SK-N-SH (cell line): ENCODE measurements at regions not wholly inside any gene's neighbourhood (a gene's known extent, or its start where the extent isn't known, plus 50 kb on each side); places are given as distances from the start of the nearest gene placed in this dataset.

Experiments used
- CTCF ChIA-PET: fragments of 300-600, 350-600 bp; formaldehyde crosslinking; extraction: SDS; loops from one replicate; lab custom pipeline; 2021; lab: Yijun Ruan, JAX
- POLR2A ChIA-PET: fragments of 350-600 bp; sonication (Branson Sonifier 250); formaldehyde crosslinking; extraction: SDS; loops from one replicate; lab custom pipeline; 2020; ENCODE audit warnings: antibody characterized with exemption, inconsistent platforms; lab: Yijun Ruan, JAX
- DNase-seq: peaks from one replicate; pipeline ENCODE4 v3.0.0; 2012
- H2AFZ ChIP-seq: fragments of 200-600 bp; sonication (generic); 2 replicates; pipeline ENCODE4 v1.8.1; 2016; ENCODE audit warnings: antibody characterized with exemption, mild to moderate bottlenecking, low read depth
- H3F3A ChIP-seq: fragments of 200-600 bp; sonication (generic); replicated peaks from 2 replicates; pipeline ENCODE3; 2016; ENCODE audit warnings: antibody characterized with exemption, mild to moderate bottlenecking; ENCODE audit not compliant: insufficient read depth
- H3K27ac ChIP-seq, 2 experiments: fragments of 200-500 bp in 1 of 2; fragments of 200-600 bp in 1 of 2; sonication (Bioruptor generic) in 1 of 2; sonication (generic), shearing (Covaris generic) in 1 of 2; 2 replicates each; pipeline versions ENCODE4 v1.5.1 to v1.6.1; 2014 to 2016; ENCODE audit warnings: low read depth in 2 of 2, inconsistent platforms in 1 of 2, low read length in 1 of 2, mild to moderate bottlenecking in 1 of 2, mixed read lengths in 1 of 2
- H3K27me3 ChIP-seq: fragments of 200-600 bp; sonication (generic), shearing (Covaris generic); 2 replicates; pipeline ENCODE4 v1.6.1; 2016; ENCODE audit warnings: mixed run types; ENCODE audit not compliant: insufficient read depth
- H3K36me3 ChIP-seq, 2 experiments: fragments of 200-500 bp in 1 of 2; fragments of 200-600 bp in 1 of 2; sonication (Bioruptor generic) in 1 of 2; sonication (generic) in 1 of 2; replicated peaks in 1 of 2; 2 replicates each; pipeline versions ENCODE3 to v1.5.1; 2014 to 2016; ENCODE audit warnings: low read length in 1 of 2, mild to moderate bottlenecking in 1 of 2; ENCODE audit not compliant: insufficient read depth in 2 of 2, control insufficient read depth in 1 of 2
- H3K4me1 ChIP-seq, 2 experiments: fragments of 200-500 bp in 1 of 2; fragments of 200-600 bp in 1 of 2; sonication (Bioruptor generic) in 1 of 2; sonication (generic), shearing (Covaris generic) in 1 of 2; 2 replicates each; pipeline versions ENCODE4 v1.5.1 to v1.6.1; 2014 to 2016; ENCODE audit warnings: low read depth in 1 of 2, low read length in 1 of 2, mixed run types in 1 of 2; ENCODE audit not compliant: insufficient read depth in 2 of 2, control insufficient read depth in 1 of 2
- H3K4me2 ChIP-seq: fragments of 200-600 bp; sonication (generic), shearing (Covaris generic); 2 replicates; pipeline ENCODE4 v1.6.1; 2017; ENCODE audit warnings: mixed run types
- H3K4me3 ChIP-seq, 2 experiments: fragments of 200-500 bp in 1 of 2; fragments of 200-600 bp in 1 of 2; sonication (Bioruptor generic) in 1 of 2; sonication (generic), shearing (Covaris generic) in 1 of 2; 2 replicates each; pipeline versions ENCODE4 v1.5.1 to v1.8.1; 2014 to 2016; ENCODE audit warnings: low read depth in 2 of 2, inconsistent platforms in 1 of 2, low read length in 1 of 2, mild to moderate bottlenecking in 1 of 2, mixed read lengths in 1 of 2, moderate library complexity in 1 of 2
- H3K79me2 ChIP-seq: fragments of 200-600 bp; sonication (generic); 2 replicates; pipeline ENCODE4 v1.8.1; 2017; ENCODE audit warnings: mild to moderate bottlenecking; ENCODE audit not compliant: insufficient read depth
- H3K9ac ChIP-seq: fragments of 200-600 bp; sonication (generic); 2 replicates; pipeline ENCODE4 v1.6.1; 2017; ENCODE audit warnings: mixed run types
- H3K9me2 ChIP-seq: fragments of 200-600 bp; sonication (generic); 2 replicates; pipeline ENCODE4 v1.6.1; 2017; ENCODE audit warnings: mixed run types
- H3K9me3 ChIP-seq: fragments of 200-600 bp; sonication (generic); 2 replicates; pipeline ENCODE4 v1.6.1; 2017; ENCODE audit warnings: mixed run types, mild to moderate bottlenecking, moderate library complexity
- H4K20me1 ChIP-seq: fragments of 200-600 bp; sonication (generic); 2 replicates; pipeline ENCODE4 v1.6.1; 2017; ENCODE audit warnings: mild to moderate bottlenecking, mixed run types; ENCODE audit not compliant: insufficient read depth
- ELF1 ChIP-seq: IDR thresholded peaks from 2 replicates; pipeline ENCODE4 v1.4.0; 2012
- EZH2phosphoT487 ChIP-seq: fragments of 200-600 bp; sonication (generic); IDR thresholded peaks from 2 replicates; pipeline ENCODE4 v1.6.1; 2017; ENCODE audit warnings: low read depth, mixed run types, mild to moderate bottlenecking, antibody characterized with exemption, moderate library complexity, borderline replicate concordance
- FOXJ3 ChIP-seq: sonication (generic); formaldehyde crosslinking; IDR thresholded peaks from 2 replicates; pipeline ENCODE4 v1.5.1; 2020; ENCODE audit warnings: mild to moderate bottlenecking, missing genetic modification reagents
- FOXM1 ChIP-seq: IDR thresholded peaks from 2 replicates; pipeline ENCODE4 v1.4.0; 2012; ENCODE audit warnings: low read depth, mild to moderate bottlenecking
- GATA2 ChIP-seq: sonication (generic); formaldehyde crosslinking; IDR thresholded peaks from 2 replicates; pipeline ENCODE4 v1.5.0; 2020; ENCODE audit warnings: mild to moderate bottlenecking, missing genetic modification reagents
- MEF2A ChIP-seq: IDR thresholded peaks from 2 replicates; pipeline ENCODE4 v1.4.0; 2012; ENCODE audit warnings: low read depth, borderline replicate concordance
- MXI1 ChIP-seq: IDR thresholded peaks from 2 replicates; pipeline ENCODE4 v1.6.1; 2012; ENCODE audit warnings: mild to moderate bottlenecking, low read depth, low read length, improper control_type of control experiment
- NFIC ChIP-seq: IDR thresholded peaks from 2 replicates; pipeline ENCODE4 v1.4.0; 2012; ENCODE audit warnings: borderline replicate concordance
- NRF1 ChIP-seq: IDR thresholded peaks from 2 replicates; pipeline ENCODE4 v1.6.1; 2012; ENCODE audit warnings: low read depth, mild to moderate bottlenecking, low read length
- PBX3 ChIP-seq: IDR thresholded peaks from 2 replicates; pipeline ENCODE4; 2012
- POLR2AphosphoS5 ChIP-seq: IDR thresholded peaks from 2 replicates; pipeline ENCODE4 v1.6.1; 2012; ENCODE audit warnings: low read depth, low read length
- RAD21 ChIP-seq: IDR thresholded peaks from 2 replicates; pipeline ENCODE4 v1.6.1; 2012; ENCODE audit warnings: mild to moderate bottlenecking, low read length
- RFX5 ChIP-seq: IDR thresholded peaks from 2 replicates; pipeline ENCODE4 v1.6.1; 2012; ENCODE audit warnings: mild to moderate bottlenecking, improper control_type of control experiment, low read length
- SIN3A ChIP-seq: IDR thresholded peaks from 2 replicates; pipeline ENCODE4 v1.6.1; 2012; ENCODE audit warnings: low read depth, mild to moderate bottlenecking, low read length, moderate library complexity, borderline replicate concordance
- TCF12 ChIP-seq: IDR thresholded peaks from 2 replicates; pipeline ENCODE4 v1.4.0; 2012
- WGBS: methylation state at CpG from one replicate; pipeline ENCODE4 v1.1.6; 2017; ENCODE audit warnings: low lambda C conversion rate; 5-methylcytosine and 5-hydroxymethylcytosine counted together
- TF ChIP-seq, protein P1 (sequence below): fragments of 200-600 bp; sonication (generic); IDR thresholded peaks from 2 replicates; pipeline ENCODE4 v1.6.1; 2017; ENCODE audit warnings: antibody characterized with exemption, mild to moderate bottlenecking, moderate library complexity
- TF ChIP-seq, protein P2 (sequence below): fragments of 150-350 bp; IDR thresholded peaks from 2 replicates; pipeline ENCODE4 v1.6.1; 2017; ENCODE audit warnings: antibody characterized with exemption, low read length, low read depth, borderline replicate concordance
- TF ChIP-seq, protein P3 (sequence below): IDR thresholded peaks from 2 replicates; pipeline ENCODE4 v1.4.0; 2012; ENCODE audit warnings: low read depth, borderline replicate concordance

DNA sequence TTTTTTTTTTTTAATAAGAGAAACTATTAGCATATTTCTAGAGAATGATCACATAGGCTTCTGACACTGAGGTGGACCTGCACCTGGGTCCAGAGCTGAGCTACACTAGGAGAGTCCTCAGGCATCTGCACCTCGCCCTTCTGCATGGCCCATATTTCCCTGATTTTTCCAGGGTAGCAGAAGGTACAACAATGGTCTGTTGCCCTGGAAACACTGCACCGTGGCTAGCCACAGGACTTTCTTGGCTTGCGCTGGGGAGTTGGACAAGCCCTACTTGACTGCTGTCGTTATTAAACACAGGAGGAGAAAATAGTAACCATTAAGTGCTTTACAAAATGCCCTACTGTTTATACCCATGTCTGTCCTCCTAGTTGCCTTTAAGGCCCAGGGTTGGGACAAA, 615.7 kb upstream of the MEF2C start:
- no peak for TF ChIP-seq GATA2 (CRISPR knock-in tag)
- no peak for TF ChIP-seq PBX3
- TF ChIP-seq FOXJ3 (CRISPR knock-in tag), result no peak
- no peak for TF ChIP-seq ELF1
- TF ChIP-seq NRF1, result no peak
- TF ChIP-seq, protein P1, sequence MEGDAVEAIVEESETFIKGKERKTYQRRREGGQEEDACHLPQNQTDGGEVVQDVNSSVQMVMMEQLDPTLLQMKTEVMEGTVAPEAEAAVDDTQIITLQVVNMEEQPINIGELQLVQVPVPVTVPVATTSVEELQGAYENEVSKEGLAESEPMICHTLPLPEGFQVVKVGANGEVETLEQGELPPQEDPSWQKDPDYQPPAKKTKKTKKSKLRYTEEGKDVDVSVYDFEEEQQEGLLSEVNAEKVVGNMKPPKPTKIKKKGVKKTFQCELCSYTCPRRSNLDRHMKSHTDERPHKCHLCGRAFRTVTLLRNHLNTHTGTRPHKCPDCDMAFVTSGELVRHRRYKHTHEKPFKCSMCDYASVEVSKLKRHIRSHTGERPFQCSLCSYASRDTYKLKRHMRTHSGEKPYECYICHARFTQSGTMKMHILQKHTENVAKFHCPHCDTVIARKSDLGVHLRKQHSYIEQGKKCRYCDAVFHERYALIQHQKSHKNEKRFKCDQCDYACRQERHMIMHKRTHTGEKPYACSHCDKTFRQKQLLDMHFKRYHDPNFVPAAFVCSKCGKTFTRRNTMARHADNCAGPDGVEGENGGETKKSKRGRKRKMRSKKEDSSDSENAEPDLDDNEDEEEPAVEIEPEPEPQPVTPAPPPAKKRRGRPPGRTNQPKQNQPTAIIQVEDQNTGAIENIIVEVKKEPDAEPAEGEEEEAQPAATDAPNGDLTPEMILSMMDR, result no peak
- TF ChIP-seq, protein P2, sequence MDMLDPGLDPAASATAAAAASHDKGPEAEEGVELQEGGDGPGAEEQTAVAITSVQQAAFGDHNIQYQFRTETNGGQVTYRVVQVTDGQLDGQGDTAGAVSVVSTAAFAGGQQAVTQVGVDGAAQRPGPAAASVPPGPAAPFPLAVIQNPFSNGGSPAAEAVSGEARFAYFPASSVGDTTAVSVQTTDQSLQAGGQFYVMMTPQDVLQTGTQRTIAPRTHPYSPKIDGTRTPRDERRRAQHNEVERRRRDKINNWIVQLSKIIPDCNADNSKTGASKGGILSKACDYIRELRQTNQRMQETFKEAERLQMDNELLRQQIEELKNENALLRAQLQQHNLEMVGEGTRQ, result no peak
- TF ChIP-seq POLR2AphosphoS5, result no peak
- TF ChIP-seq EZH2phosphoT487, result no peak
- TF ChIP-seq RAD21, result no peak
- no peak for TF ChIP-seq MEF2A
- no peak for TF ChIP-seq SIN3A
- TF ChIP-seq, protein P3, sequence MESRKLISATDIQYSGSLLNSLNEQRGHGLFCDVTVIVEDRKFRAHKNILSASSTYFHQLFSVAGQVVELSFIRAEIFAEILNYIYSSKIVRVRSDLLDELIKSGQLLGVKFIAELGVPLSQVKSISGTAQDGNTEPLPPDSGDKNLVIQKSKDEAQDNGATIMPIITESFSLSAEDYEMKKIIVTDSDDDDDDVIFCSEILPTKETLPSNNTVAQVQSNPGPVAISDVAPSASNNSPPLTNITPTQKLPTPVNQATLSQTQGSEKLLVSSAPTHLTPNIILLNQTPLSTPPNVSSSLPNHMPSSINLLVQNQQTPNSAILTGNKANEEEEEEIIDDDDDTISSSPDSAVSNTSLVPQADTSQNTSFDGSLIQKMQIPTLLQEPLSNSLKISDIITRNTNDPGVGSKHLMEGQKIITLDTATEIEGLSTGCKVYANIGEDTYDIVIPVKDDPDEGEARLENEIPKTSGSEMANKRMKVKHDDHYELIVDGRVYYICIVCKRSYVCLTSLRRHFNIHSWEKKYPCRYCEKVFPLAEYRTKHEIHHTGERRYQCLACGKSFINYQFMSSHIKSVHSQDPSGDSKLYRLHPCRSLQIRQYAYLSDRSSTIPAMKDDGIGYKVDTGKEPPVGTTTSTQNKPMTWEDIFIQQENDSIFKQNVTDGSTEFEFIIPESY, result no peak
- TF ChIP-seq FOXM1, result no peak
- TF ChIP-seq MXI1, result no peak
- TF ChIP-seq RFX5, result no peak
- no peak for TF ChIP-seq NFIC
- no peak for TF ChIP-seq TCF12
- H3K27ac ChIP-seq, result no peak overlapping the region
- no peaks in the 10 kb centered on the region for H3K27me3 ChIP-seq
- H3K4me3 ChIP-seq, result no peak overlapping the region
- ChIA-PET CTCF (no interaction called here), POLR2A (no interaction called here)
- no peak for DNase-seq
- no peak overlapping the region for H2AFZ ChIP-seq
- H3K9me2 ChIP-seq, result no peaks in the 10 kb centered on the region
- 56% methylated on average over 4 of the region's 4 CpGs for whole genome bisulfite sequencing
- H3K4me1 ChIP-seq, result no peaks in the 10 kb centered on the region
- H3K9ac ChIP-seq, result no peak overlapping the region
- no peaks in the 10 kb centered on the region; the same call in 1 of the 2 replicates for H3K9me3 ChIP-seq
- H3K4me2 ChIP-seq, result no peak overlapping the region
- no peaks in the 10 kb centered on the region for H3F3A ChIP-seq
- no peaks in the 10 kb centered on the region for H3K36me3 ChIP-seq
- H3K79me2 ChIP-seq, result no peaks in the 10 kb centered on the region
- H4K20me1 ChIP-seq, result no peaks in the 10 kb centered on the region
